Tibial artery (tissue), 4 donors: ENCODE measurements at regions not wholly inside any gene's neighbourhood (a gene's known extent, or its start where the extent isn't known, plus 50 kb on each side); places are given as distances from the start of the nearest gene placed in this dataset.

Experiments
- DNase-seq, 2 donors: peaks; one replicate each; pipeline ENCODE4 v3.0.0-alpha.2; 2019
- H3K27ac ChIP-seq, 2 donors: fragments of 200-600 bp; sonication (generic) in 1 of 2; 1 replicate in 1 of 2; 2 replicates in 1 of 2; pipeline ENCODE4 v1.5.1; 2018 to 2019; ENCODE audit warnings: mild to moderate bottlenecking in 1 of 2
- H3K27me3 ChIP-seq, 2 donors: fragments of 200-600 bp; sonication (generic) in 1 of 2; one replicate each; pipeline versions ENCODE4 v1.5.1 to v1.6.0; 2016 to 2019
- H3K36me3 ChIP-seq, 3 donors: fragments of 200-600 bp; sonication (generic) in 2 of 3; one replicate each; pipeline ENCODE4 v1.5.1; 2016 to 2019; ENCODE audit warnings: mild to moderate bottlenecking in 2 of 3
- H3K4me1 ChIP-seq, 4 donors: fragments of 200-600 bp; sonication (generic) in 2 of 4; 1 replicate in 3 of 4; 2 replicates in 1 of 4; pipeline ENCODE4 v1.5.1; 2016 to 2019
- H3K4me3 ChIP-seq, 2 donors: fragments of 200-600 bp; sonication (generic) in 1 of 2; 1 replicate in 1 of 2; 2 replicates in 1 of 2; pipeline ENCODE4 v1.5.1; 2018 to 2019; ENCODE audit warnings: mild to moderate bottlenecking in 2 of 2
- H3K9me3 ChIP-seq, 3 donors: fragments of 200-600 bp; sonication (generic) in 1 of 3; one replicate each; pipeline ENCODE4 v1.5.1; 2016 to 2019
- intact Hi-C: fragments of 100-400 bp; cut with DNase I; formaldehyde crosslinking; loops from one replicate; pipeline ENCODE4 v1.15.0; 2023; ENCODE audit warnings: low total_unique reads
- TF ChIP-seq, protein P1 (sequence below), 2 experiments: fragments of 200-600 bp in 1 of 2; fragments of 450-650 bp in 1 of 2; IDR thresholded peaks; one replicate each; pipeline ENCODE4 v1.5.1; 2017 to 2019; ENCODE audit warnings: antibody characterized with exemption in 2 of 2, mild to moderate bottlenecking in 1 of 2, moderate library complexity in 1 of 2

DNA sequence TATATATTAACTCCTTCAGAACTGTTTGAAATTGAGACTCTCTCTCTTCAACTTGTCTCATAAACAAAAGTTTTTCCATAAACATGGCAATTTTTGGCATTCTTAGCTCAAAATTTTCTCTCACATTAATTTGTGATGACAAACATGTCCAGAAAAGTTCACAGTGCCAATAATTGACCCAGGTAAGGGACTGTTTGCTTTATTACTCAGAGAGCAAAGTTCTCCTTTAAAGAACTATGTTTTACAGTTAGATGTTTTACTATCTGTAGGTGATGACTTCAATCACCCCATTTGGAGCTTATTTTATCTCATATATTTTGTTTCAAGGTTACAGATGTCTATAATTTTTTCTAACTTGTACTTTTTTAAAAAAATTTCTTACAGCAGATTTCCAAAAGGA lies 855.6 kb downstream of the SLC16A7 start:
- Histone ChIP-seq H3K36me3 (no peaks in the 10 kb centered on the region), H3K9me3 (no peaks in the 10 kb centered on the region), H3K4me3 (no peak overlapping the region), H3K27me3 (no peaks in the 10 kb centered on the region), H3K27ac (no peak overlapping the region), H3K4me1 (no peaks in the 10 kb centered on the region)
- intact Hi-C loops = no loop called here
- TF ChIP-seq, protein P1, sequence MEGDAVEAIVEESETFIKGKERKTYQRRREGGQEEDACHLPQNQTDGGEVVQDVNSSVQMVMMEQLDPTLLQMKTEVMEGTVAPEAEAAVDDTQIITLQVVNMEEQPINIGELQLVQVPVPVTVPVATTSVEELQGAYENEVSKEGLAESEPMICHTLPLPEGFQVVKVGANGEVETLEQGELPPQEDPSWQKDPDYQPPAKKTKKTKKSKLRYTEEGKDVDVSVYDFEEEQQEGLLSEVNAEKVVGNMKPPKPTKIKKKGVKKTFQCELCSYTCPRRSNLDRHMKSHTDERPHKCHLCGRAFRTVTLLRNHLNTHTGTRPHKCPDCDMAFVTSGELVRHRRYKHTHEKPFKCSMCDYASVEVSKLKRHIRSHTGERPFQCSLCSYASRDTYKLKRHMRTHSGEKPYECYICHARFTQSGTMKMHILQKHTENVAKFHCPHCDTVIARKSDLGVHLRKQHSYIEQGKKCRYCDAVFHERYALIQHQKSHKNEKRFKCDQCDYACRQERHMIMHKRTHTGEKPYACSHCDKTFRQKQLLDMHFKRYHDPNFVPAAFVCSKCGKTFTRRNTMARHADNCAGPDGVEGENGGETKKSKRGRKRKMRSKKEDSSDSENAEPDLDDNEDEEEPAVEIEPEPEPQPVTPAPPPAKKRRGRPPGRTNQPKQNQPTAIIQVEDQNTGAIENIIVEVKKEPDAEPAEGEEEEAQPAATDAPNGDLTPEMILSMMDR (IDR thresholded peaks at IDR 0.05) = no peak
- no peak for DNase-seq

DNA sequence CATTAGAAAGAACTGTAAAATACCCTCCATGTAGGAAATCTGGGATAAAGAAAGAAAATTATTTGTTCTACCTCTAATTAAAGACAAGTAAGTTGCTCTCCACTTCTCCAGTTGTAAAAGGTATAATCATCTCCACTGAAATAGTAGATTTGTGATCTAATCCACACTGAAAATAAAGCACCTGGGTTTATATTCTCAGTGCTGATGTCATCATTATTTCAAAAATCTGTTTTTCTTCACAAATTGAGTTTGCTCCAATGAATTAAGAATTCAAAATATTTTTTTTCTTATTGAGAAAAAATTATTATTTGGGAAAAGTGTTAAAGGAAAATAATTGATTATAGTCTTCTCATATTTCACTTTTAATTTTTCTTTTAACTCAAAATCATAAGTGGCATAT lies 869.2 kb downstream of the SLC16A7 start:
- H3K4me3 ChIP-seq = no peak overlapping the region
- no peaks in the 10 kb centered on the region for H3K27me3 ChIP-seq
- intact Hi-C loops = no loop called here
- H3K9me3 ChIP-seq = no peaks in the 10 kb centered on the region
- TF ChIP-seq, protein P1 (IDR thresholded peaks at IDR 0.05) = no peak
- no peaks in the 10 kb centered on the region for H3K36me3 ChIP-seq
- H3K4me1 ChIP-seq = no peaks in the 10 kb centered on the region
- no peak overlapping the region for H3K27ac ChIP-seq
- DNase-seq = no peak

DNA sequence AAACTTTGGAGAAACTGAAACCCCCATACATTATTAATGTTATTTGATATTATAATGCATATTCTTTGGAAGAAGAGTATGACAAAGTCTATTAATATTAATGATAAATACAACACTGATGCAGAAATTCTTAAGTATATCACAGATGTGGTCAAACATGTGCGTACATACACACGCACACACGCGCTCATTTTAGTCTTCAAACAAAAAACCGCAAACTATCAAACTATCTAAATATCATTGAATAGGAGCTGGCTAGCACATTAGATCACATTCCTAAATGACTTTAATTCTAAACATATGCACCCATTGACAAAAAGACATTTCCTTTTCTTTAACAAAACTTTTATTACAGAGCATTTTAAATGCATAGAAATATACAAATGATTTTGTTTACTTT lies 872.7 kb downstream of the SLC16A7 start:
- no peak for DNase-seq
- H3K36me3 ChIP-seq = no peaks in the 10 kb centered on the region
- TF ChIP-seq, protein P1 (IDR thresholded peaks at IDR 0.05) = no peak
- H3K27ac ChIP-seq = no peak overlapping the region
- intact Hi-C loops = no loop called here
- H3K27me3 ChIP-seq = no peaks in the 10 kb centered on the region
- no peak overlapping the region for H3K4me3 ChIP-seq
- H3K4me1 ChIP-seq = no peaks in the 10 kb centered on the region
- no peaks in the 10 kb centered on the region for H3K9me3 ChIP-seq

DNA sequence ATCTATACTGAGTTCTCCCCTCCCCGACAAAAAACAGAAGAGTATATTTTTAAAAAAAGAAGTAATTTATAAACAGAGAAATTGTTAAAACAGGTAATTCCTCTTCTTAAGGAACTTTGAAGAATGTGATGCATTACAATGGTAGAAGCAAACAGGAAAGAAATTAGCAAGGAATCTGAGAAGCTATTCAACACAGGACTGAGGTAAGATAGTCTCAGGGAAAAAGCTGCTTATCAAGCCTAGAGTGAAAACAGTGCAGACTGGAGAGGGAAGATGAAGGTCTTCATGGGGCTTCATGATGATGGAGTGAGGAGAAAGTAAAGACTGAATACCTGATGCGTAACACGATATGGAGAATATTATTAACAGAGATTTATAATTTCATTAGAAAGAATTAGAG lies 880.0 kb downstream of the SLC16A7 start:
- Histone ChIP-seq H3K4me1 (no peaks in the 10 kb centered on the region), H3K4me3 (no peak overlapping the region), H3K36me3 (no peaks in the 10 kb centered on the region), H3K27me3 (no peaks in the 10 kb centered on the region), H3K27ac (no peak overlapping the region), H3K9me3 (no peaks in the 10 kb centered on the region)
- intact Hi-C loops = no loop called here
- no peak for DNase-seq
- TF ChIP-seq, protein P1 (IDR thresholded peaks at IDR 0.05) = no peak

DNA sequence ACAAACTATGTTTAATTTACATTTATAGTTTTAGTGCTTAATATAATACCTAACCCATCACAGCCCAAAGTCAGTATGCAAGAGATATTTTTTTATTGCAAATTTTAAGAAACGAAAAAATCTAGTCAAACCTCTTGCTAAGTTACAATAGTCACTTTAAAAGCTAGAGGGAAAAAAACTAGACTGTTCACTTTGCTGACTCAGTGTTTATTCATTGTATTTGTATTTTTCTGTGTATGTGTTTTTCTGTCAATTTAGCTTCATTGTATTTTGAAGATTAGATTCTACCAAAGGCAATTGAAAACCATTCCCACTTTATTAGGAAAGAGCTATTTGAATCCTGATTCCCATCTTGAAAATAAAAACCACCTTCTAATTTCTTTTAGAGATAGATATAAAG lies 891.5 kb downstream of the SLC16A7 start:
- no peaks in the 10 kb centered on the region for H3K27me3 ChIP-seq
- H3K27ac ChIP-seq = no peak overlapping the region
- TF ChIP-seq, protein P1 (IDR thresholded peaks at IDR 0.05) = no peak
- DNase-seq = no peak
- intact Hi-C loops = no loop called here
- H3K4me3 ChIP-seq = no peak overlapping the region
- no peaks in the 10 kb centered on the region for H3K36me3 ChIP-seq
- H3K9me3 ChIP-seq = no peaks in the 10 kb centered on the region
- no peaks in the 10 kb centered on the region for H3K4me1 ChIP-seq

GRCh38 chr12:60489071-60489470 lies 893.2 kb downstream of the SLC16A7 start:
- Histone ChIP-seq H3K4me3 (no peak overlapping the region), H3K36me3 (no peaks in the 10 kb centered on the region), H3K9me3 (no peaks in the 10 kb centered on the region), H3K4me1 (no peaks in the 10 kb centered on the region), H3K27me3 (no peaks in the 10 kb centered on the region), H3K27ac (no peak overlapping the region)
- no peak for DNase-seq
- intact Hi-C loops = no loop called here
- TF ChIP-seq, protein P1 (IDR thresholded peaks at IDR 0.05) = no peak
